Gastroesophageal sphincter (tissue), 3 donors: ENCODE measurements at regions not wholly inside any gene's neighbourhood (a gene's known extent, or its start where the extent isn't known, plus 50 kb on each side); places are given as distances from the start of the nearest gene placed in this dataset.

Experiments used
- CTCF ChIP-seq, 4 experiments: fragments of 200-600 bp in 2 of 4; fragments of 450-650 bp in 2 of 4; sonication (generic) in 1 of 4; IDR thresholded peaks; one replicate each; pipeline ENCODE4 v1.5.1; 2017 to 2019; ENCODE audit warnings: antibody characterized with exemption in 4 of 4, mild to moderate bottlenecking in 2 of 4, moderate library complexity in 2 of 4
- EP300 ChIP-seq: sonication (generic); formaldehyde crosslinking; IDR thresholded peaks from one replicate; pipeline ENCODE4 v1.6.1; 2017; ENCODE audit warnings: antibody characterized with exemption, mild to moderate bottlenecking
- POLR2A ChIP-seq, 2 donors: fragments of 450-650 bp; IDR thresholded peaks; one replicate each; pipeline ENCODE4 v1.6.1; 2017; ENCODE audit warnings: antibody characterized with exemption in 2 of 2, mild to moderate bottlenecking in 2 of 2, moderate library complexity in 1 of 2

- no peak for TF ChIP-seq EP300
- no peak for TF ChIP-seq CTCF (IDR thresholded peaks at IDR 0.05)
- TF ChIP-seq POLR2A (IDR thresholded peaks at IDR 0.05): no peak
Observed at GRCh38 chr21:22552390-22552789, 1554.2 kb downstream of the NCAM2 start.
